ENCODE measurements at regions not wholly inside any gene's neighbourhood (a gene's known extent, or its start where the extent isn't known, plus 50 kb on each side); places are given as distances from the start of the nearest gene placed in this dataset.

DNA sequence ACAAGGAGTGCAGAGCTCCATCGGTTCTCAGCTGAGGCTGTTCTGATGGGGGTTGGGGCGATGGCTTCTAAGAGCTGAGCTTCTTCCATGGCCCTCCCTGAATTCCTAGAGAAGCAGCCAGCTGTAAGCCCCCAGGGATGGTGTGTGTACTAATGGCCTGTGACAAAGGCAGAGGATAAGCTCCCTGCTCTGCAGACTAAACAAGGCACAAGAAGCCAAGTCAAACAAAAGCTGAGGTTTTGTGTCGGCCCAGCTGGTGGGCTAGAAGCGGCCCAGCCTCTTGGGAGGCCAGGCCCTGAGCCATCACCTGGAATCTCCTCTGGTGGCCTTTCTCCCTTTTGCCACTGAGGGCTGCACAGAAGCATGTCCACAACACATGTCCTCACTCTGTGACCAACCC is 75.0 kb upstream of the XPA start:
- TF ChIP-seq, protein P1, sequence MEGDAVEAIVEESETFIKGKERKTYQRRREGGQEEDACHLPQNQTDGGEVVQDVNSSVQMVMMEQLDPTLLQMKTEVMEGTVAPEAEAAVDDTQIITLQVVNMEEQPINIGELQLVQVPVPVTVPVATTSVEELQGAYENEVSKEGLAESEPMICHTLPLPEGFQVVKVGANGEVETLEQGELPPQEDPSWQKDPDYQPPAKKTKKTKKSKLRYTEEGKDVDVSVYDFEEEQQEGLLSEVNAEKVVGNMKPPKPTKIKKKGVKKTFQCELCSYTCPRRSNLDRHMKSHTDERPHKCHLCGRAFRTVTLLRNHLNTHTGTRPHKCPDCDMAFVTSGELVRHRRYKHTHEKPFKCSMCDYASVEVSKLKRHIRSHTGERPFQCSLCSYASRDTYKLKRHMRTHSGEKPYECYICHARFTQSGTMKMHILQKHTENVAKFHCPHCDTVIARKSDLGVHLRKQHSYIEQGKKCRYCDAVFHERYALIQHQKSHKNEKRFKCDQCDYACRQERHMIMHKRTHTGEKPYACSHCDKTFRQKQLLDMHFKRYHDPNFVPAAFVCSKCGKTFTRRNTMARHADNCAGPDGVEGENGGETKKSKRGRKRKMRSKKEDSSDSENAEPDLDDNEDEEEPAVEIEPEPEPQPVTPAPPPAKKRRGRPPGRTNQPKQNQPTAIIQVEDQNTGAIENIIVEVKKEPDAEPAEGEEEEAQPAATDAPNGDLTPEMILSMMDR (IDR thresholded peaks at IDR 0.05; ENCODE audit: insufficient read depth, low read length), result no peak
- TF ChIP-seq, protein P2, sequence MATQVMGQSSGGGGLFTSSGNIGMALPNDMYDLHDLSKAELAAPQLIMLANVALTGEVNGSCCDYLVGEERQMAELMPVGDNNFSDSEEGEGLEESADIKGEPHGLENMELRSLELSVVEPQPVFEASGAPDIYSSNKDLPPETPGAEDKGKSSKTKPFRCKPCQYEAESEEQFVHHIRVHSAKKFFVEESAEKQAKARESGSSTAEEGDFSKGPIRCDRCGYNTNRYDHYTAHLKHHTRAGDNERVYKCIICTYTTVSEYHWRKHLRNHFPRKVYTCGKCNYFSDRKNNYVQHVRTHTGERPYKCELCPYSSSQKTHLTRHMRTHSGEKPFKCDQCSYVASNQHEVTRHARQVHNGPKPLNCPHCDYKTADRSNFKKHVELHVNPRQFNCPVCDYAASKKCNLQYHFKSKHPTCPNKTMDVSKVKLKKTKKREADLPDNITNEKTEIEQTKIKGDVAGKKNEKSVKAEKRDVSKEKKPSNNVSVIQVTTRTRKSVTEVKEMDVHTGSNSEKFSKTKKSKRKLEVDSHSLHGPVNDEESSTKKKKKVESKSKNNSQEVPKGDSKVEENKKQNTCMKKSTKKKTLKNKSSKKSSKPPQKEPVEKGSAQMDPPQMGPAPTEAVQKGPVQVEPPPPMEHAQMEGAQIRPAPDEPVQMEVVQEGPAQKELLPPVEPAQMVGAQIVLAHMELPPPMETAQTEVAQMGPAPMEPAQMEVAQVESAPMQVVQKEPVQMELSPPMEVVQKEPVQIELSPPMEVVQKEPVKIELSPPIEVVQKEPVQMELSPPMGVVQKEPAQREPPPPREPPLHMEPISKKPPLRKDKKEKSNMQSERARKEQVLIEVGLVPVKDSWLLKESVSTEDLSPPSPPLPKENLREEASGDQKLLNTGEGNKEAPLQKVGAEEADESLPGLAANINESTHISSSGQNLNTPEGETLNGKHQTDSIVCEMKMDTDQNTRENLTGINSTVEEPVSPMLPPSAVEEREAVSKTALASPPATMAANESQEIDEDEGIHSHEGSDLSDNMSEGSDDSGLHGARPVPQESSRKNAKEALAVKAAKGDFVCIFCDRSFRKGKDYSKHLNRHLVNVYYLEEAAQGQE (IDR thresholded peaks at IDR 0.05; ENCODE audit: insufficient replicate concordance, low read depth), result no peak
- TF ChIP-seq POLR2AphosphoS5 (IDR thresholded peaks at IDR 0.05; ENCODE audit: low read depth) (no peak), SPI1 (IDR thresholded peaks at IDR 0.05; ENCODE audit: borderline replicate concordance, low read depth) (no peak)

Measured in HL-60 (cell line).